Stomach smooth muscle (tissue), 2 donors: ENCODE measurements at regions not wholly inside any gene's neighbourhood (a gene's known extent, or its start where the extent isn't known, plus 50 kb on each side); places are given as distances from the start of the nearest gene placed in this dataset.
"Not testable (repeated sequence)": the region's sequence is repeated elsewhere in the genome, so short reads cannot be mapped to it uniquely, and the experiment has no call there.

Experiments
- H3K27ac ChIP-seq: one replicate; pipeline ENCODE4 v1.7.0; 2013; ENCODE audit warnings: mild to moderate bottlenecking, low read length, inconsistent platforms
- H3K27me3 ChIP-seq, 2 donors: one replicate each; pipeline ENCODE4 v1.7.0; 2013; ENCODE audit warnings: low read length in 2 of 2; ENCODE audit not compliant: insufficient read depth in 2 of 2, control insufficient read depth in 1 of 2
- H3K36me3 ChIP-seq, 2 donors: one replicate each; pipeline ENCODE4 v1.7.0; 2013; ENCODE audit warnings: low read length in 2 of 2; ENCODE audit not compliant: control insufficient read depth in 2 of 2, insufficient read depth in 2 of 2
- H3K4me1 ChIP-seq: one replicate; pipeline ENCODE4 v1.7.0; 2013; ENCODE audit warnings: low read length; ENCODE audit not compliant: control insufficient read depth, insufficient read depth
- H3K4me3 ChIP-seq, 2 donors: one replicate each; pipeline ENCODE4 v1.7.0; 2013; ENCODE audit warnings: low read length in 2 of 2
- H3K9ac ChIP-seq, 2 donors: one replicate each; pipeline ENCODE4 v1.7.0; 2013; ENCODE audit warnings: low read length in 2 of 2, mild to moderate bottlenecking in 1 of 2
- H3K9me3 ChIP-seq, 2 donors: one replicate each; pipeline ENCODE4 v1.7.0; 2013; ENCODE audit warnings: low read length in 2 of 2; ENCODE audit not compliant: control insufficient read depth in 2 of 2
- donor health status: healthy.
- donor health status: Pancreatic carcinoma.

DNA sequence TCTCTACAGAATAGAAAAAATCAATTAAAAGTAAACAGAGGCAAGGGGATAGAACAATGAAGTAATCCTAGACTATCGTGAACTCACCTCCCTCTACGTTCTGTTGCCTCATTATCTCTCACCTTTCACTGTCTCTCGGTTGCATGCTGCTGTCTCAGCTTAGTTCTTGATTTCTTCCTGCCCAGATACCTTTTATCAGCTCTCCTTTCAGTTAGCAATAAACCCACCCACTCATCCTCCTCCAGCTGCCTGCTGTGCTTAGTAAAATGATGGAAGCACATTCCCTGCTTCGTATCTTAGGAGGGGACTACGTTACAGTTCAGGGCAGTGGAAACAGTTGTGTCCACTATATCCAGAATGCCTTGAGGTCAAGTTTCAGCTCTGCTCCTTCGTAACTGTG is 1709.5 kb upstream of the AGA start:
- no peaks in the 10 kb centered on the region for H3K27me3 ChIP-seq
- peaks cover 0 to 4% of the 10 kb centered on the region in 2 donors for H3K9me3 ChIP-seq
- H3K9ac ChIP-seq: no peak overlapping the region
- no peaks in the 10 kb centered on the region for H3K4me1 ChIP-seq
- H3K27ac ChIP-seq: no peak overlapping the region
- no peak overlapping the region for H3K4me3 ChIP-seq
- H3K36me3 ChIP-seq: no peaks in the 10 kb centered on the region

DNA sequence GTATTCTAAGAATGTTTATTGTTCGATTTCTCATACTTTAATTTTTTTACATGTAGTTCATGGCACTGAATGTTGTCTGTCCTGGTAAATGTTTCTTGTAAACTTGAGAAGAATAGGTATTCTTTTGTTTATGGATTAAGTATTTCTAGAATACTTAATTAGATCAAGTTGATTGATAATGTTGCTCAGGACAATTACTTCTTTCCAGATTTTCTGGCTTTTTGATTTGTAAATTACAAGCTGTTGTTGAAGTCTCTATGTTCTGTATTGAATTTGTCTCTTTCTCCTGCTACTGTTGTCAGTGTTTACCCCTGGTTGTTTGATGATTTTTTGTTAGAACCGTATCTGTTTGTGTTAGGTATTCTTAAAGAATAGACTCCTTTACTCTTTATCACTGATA is 1720.9 kb upstream of the AGA start:
- H3K27ac ChIP-seq: no peak overlapping the region
- H3K4me3 ChIP-seq: no peak overlapping the region
- no peaks in the 10 kb centered on the region for H3K4me1 ChIP-seq
- no peaks in the 10 kb centered on the region for H3K36me3 ChIP-seq
- no peaks in the 10 kb centered on the region for H3K27me3 ChIP-seq
- no peak overlapping the region for H3K9ac ChIP-seq
- no peaks in the 10 kb centered on the region for H3K9me3 ChIP-seq

DNA sequence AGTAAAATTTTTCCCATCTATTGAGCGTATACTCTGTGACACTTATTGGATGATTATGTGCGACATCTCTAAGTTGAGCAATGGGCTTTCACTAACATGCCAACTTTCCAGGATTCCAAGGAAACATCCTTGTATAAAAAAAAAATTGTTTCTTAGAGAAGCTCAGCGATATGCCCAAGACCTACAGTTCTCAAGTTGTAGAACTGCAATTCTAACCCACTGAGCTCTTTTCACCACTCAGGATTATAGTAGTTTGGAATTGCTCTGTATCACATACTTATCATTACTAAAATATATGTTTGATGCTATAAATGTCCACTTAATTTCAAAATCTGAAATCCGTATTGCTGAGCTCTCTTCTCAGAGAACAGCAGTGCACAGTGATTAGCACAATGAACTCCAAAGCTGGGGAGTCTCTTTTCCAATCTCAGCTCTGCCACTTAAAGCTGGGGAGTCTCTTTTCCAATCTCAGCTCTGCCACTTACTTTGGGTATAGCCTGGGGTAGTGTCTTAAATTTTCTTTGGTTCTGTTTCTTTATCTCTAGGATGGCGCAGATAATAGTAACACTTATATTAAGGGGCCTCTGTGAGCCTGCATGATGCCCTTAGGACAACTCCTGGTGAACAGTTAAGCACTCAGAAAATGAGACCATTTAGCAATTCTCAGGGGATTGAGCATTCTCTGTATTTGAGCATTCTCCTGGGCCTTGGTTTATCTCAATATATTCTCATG is 1722.2 kb upstream of the AGA start:
- Histone ChIP-seq H3K4me1 (no peaks in the 10 kb centered on the region), H3K36me3 (no peaks in the 10 kb centered on the region), H3K27me3 (no peaks in the 10 kb centered on the region), H3K27ac (no peak overlapping the region), H3K9me3 (no peaks in the 10 kb centered on the region), H3K9ac (no peak overlapping the region), H3K4me3 (no peak overlapping the region)

DNA sequence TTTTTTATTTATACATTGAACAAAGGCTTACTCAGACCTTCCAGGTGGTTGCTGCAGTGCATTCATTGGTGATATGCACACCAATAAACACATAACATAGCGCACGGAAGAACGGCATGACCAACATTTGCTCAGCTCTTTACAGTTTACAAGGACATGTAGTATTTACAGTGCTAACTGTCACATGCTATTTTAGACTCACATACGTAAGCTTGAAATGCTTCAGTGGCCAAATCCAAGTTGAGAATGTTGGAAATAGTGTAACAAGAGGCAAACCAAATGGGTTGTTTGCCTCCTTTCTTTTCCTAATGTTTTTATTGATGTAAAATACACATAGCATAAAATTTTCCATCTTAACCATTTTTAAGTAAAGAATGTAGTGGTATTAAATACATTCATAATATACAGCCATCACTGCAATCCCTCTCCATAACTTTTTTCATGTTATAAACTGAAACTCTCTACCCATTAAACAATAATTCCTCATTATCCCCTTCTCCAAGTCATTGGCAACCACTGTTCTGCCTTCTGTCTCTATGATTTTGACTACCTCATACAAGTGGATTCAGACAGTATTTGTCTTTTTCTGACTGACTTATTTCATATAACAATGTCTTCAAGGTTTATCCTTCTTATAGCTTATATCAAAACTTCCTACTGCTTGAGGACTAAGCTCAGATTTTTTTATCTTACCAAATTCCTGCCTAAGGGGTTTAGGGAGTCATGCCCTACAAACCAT is 1722.9 kb upstream of the AGA start:
- no peaks in the 10 kb centered on the region for H3K27me3 ChIP-seq
- no peaks in the 10 kb centered on the region for H3K36me3 ChIP-seq
- no peak overlapping the region for H3K9ac ChIP-seq
- H3K4me1 ChIP-seq: no peaks in the 10 kb centered on the region
- no peaks in the 10 kb centered on the region for H3K9me3 ChIP-seq
- H3K27ac ChIP-seq: no peak overlapping the region
- no peak overlapping the region for H3K4me3 ChIP-seq

DNA sequence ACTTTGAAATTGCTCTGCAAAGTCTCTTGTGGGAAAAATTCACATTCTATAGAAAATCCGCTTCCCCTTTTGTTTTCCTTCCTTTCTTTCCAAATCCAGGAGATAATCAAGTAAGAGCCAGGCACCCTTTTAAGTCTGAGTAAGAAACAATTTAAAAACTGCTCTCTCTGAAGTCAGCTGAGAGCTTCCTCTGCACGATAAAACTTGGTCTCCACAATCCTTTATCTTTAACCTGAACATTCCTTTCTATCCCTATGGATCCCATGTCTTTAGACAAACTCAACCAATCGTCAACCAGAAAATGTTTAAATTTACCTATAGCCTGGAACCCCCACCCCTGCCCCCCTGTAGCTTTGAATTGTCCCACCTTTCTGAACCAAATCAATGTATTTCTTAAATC is 1723.6 kb upstream of the AGA start:
- no peaks in the 10 kb centered on the region for H3K9me3 ChIP-seq
- H3K36me3 ChIP-seq: no peaks in the 10 kb centered on the region
- no peak overlapping the region for H3K27ac ChIP-seq
- H3K27me3 ChIP-seq: no peaks in the 10 kb centered on the region
- H3K4me1 ChIP-seq: no peaks in the 10 kb centered on the region
- H3K4me3 ChIP-seq: no peak overlapping the region
- H3K9ac ChIP-seq: no peak overlapping the region

DNA sequence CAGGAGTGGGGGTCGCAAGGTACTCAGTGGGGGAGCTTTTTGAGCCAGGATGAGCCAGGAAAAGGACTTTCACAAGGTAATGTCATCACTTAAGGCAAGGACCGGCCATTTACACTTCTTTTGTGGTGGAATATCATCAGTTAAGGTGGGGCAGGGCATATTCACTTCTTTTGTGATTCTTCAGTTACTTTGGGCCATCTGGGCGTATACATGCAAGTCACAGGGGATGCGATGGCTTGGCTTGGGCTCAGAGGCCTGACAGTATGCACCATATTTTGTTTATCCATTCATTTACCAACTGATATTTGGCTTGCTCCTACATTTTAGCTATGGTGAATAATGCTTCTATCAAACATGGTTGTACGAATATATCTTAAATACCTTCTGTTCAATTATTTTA is 1728.1 kb upstream of the AGA start:
- H3K4me1 ChIP-seq, H3K4me3 ChIP-seq, H3K27me3 ChIP-seq, H3K27ac ChIP-seq, H3K9ac ChIP-seq, H3K36me3 ChIP-seq, H3K9me3 ChIP-seq: not testable (repeated sequence)

DNA sequence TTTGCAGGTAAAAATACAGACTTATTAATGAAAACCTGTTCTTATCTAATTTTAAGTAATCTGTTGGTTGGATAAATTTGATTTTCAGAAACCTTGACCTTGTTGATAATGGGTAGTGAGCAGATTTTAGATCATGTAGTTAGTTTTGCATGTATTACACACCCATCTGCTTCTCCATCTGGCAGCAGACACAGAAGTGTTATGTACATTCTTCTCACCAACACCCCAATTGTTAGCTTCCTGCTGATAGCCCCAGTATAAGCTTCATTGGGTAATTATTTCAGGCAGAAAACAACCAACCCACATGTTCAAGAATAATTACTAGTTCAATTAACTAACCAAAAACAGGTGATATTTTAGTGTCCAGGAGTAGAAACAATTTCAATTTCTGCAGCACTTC is 1740.5 kb upstream of the AGA start:
- Histone ChIP-seq H3K27me3 (no peaks in the 10 kb centered on the region), H3K4me3 (no peak overlapping the region), H3K36me3 (no peaks in the 10 kb centered on the region), H3K9me3 (peaks cover 0 to 2% of the 10 kb centered on the region in 2 donors), H3K9ac (no peak overlapping the region), H3K27ac (no peak overlapping the region), H3K4me1 (no peaks in the 10 kb centered on the region)

DNA sequence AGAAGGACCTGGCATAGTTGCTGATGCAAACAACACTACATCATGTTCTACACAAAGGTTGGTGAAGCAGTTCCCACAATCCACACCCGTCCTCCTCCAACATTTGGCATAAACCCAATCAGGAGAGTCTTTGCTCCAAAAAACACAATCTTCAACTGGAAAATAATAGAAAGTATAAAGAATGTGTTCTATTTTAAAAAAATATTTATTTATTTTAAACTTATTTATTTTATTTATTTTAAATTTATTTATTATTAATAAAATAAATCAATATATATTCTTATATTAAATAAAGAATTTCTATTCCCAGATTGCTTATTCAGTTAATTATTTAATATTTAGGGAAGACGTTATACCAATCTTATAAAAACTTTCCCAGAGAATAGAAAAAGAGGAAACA is 1753.7 kb upstream of the AGA start:
- no peak overlapping the region for H3K9ac ChIP-seq
- H3K4me3 ChIP-seq: no peak overlapping the region
- H3K4me1 ChIP-seq: no peaks in the 10 kb centered on the region
- no peaks in the 10 kb centered on the region for H3K9me3 ChIP-seq
- no peak overlapping the region for H3K27ac ChIP-seq
- no peaks in the 10 kb centered on the region for H3K36me3 ChIP-seq
- H3K27me3 ChIP-seq: no peaks in the 10 kb centered on the region

DNA sequence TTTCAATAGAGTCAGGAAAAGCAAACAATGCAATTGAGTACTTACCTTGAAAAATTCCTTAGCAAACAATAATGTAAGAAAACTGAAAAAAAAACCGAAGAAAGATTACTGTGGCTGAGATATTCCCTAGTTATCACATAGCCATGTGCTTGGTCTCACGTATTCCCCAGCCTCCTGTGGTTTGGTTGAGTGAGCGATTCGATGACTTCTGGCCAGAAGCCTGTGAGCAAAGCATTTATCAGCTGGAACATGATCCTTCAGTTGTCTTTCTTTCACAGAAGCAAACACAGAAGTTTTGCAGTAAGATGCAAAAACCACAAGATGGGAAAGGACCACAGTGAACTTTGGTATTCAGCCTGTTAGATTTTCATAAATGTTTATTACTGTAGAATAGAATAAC is 1754.3 kb upstream of the AGA start:
- no peaks in the 10 kb centered on the region for H3K9me3 ChIP-seq
- no peak overlapping the region for H3K27ac ChIP-seq
- no peak overlapping the region for H3K9ac ChIP-seq
- no peak overlapping the region for H3K4me3 ChIP-seq
- H3K27me3 ChIP-seq: no peaks in the 10 kb centered on the region
- no peaks in the 10 kb centered on the region for H3K4me1 ChIP-seq
- H3K36me3 ChIP-seq: no peaks in the 10 kb centered on the region

DNA sequence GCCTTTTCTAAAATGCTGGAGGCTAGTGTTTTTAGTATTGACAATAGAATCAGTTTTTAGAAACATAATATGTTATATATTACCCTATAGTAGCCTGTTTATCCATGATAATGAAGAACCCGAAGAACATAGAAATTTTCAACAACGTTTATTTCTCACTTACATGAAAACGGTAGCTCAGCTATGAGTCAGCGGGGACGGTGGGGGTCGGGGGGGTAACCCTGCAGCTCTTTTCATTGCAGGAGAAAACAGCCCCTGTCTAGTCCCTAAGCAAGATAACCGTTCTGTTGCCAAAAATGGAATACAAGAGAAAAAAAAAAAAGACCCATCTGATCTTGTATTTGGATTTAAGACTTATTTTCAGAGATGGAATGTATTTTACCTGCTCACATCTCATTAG is 1758.4 kb upstream of the AGA start:
- H3K9me3 ChIP-seq: no peaks in the 10 kb centered on the region
- no peaks in the 10 kb centered on the region for H3K36me3 ChIP-seq
- H3K27ac ChIP-seq: no peak overlapping the region
- H3K4me1 ChIP-seq: no peaks in the 10 kb centered on the region
- no peak overlapping the region for H3K4me3 ChIP-seq
- H3K27me3 ChIP-seq: no peaks in the 10 kb centered on the region
- H3K9ac ChIP-seq: no peak overlapping the region

DNA sequence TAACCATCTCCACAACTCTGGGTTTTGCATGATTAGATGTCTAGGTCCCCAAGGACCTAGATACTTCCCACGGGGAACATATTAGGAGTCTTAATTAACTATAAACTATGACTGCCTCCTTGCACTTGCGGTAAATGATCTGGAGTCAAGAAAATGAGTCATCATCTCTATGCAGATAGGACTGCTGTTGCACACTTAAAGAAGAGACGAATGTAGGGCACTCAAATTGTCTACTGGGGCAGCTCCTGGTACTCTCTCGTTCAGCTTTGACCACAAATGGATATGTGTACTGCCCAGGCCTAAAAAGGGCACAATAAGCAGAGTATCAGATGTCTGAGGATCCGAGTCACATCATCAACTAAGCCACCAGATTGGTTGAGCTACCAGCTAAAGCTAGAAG is 1783.4 kb upstream of the AGA start:
- Histone ChIP-seq H3K4me3 (no peak overlapping the region), H3K27ac (no peak overlapping the region), H3K9ac (no peak overlapping the region), H3K27me3 (no peaks in the 10 kb centered on the region), H3K9me3 (no peaks in the 10 kb centered on the region), H3K4me1 (no peaks in the 10 kb centered on the region), H3K36me3 (no peaks in the 10 kb centered on the region)
